ENCODE measurements at regions not wholly inside any gene's neighbourhood (a gene's known extent, or its start where the extent isn't known, plus 50 kb on each side); places are given as distances from the start of the nearest gene placed in this dataset.

DNA sequence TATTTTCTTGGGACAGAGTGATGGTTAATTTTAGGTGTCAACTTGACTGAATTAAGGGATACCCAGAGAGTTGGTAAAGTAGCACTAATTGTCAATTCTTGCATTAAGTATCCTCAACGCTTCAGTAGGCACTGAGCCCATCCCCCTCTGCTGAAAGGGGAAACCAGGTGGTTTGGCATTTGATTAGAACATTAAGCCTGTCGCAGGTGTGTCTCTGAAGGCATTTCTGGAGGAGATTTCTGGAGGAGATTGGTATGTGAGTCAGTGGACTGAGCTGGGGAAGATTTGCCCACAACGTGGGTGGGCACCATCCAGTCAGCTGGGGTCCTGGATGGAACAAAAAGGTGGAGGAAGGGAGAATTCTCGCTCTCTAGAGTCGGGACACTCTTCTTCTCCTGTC, 119.8 kb downstream of the RFX6 start:
- Histone ChIP-seq H3K79me2 (ENCODE audit: insufficient read depth, low read length) (no peaks in the 10 kb centered on the region), H3K27ac (ENCODE audit: low read depth, low read length, poor library complexity, severe bottlenecking) (no peak overlapping the region), H2AFZ (ENCODE audit: low read length) (no peak overlapping the region), H3K27me3 (ENCODE audit: insufficient read depth, low read length) (no peaks in the 10 kb centered on the region), H3F3A (ENCODE audit: insufficient read depth, low read length) (no peaks in the 10 kb centered on the region), H3K9me2 (ENCODE audit: low read depth, low read length) (no peaks in the 10 kb centered on the region), H4K20me1 (ENCODE audit: insufficient read depth, low read length) (no peaks in the 10 kb centered on the region), H3K4me1 (ENCODE audit: insufficient read depth, low read length, severe bottlenecking) (no peaks in the 10 kb centered on the region), H3K36me3 (ENCODE audit: insufficient read depth, low read length) (no peaks in the 10 kb centered on the region), H3K4me2 (ENCODE audit: low read length) (no peak overlapping the region), H3K4me3 (ENCODE audit: low read depth, low read length, poor library complexity, severe bottlenecking) (no peak overlapping the region), H3K9ac (ENCODE audit: low read length) (no peak overlapping the region), H3K9me3 (ENCODE audit: low read length) (no peaks in the 10 kb centered on the region)
- TF ChIP-seq EZH2 (IDR thresholded peaks at IDR 0.05; ENCODE audit: borderline replicate concordance, low read length), result no peak
- TF ChIP-seq, protein P1, sequence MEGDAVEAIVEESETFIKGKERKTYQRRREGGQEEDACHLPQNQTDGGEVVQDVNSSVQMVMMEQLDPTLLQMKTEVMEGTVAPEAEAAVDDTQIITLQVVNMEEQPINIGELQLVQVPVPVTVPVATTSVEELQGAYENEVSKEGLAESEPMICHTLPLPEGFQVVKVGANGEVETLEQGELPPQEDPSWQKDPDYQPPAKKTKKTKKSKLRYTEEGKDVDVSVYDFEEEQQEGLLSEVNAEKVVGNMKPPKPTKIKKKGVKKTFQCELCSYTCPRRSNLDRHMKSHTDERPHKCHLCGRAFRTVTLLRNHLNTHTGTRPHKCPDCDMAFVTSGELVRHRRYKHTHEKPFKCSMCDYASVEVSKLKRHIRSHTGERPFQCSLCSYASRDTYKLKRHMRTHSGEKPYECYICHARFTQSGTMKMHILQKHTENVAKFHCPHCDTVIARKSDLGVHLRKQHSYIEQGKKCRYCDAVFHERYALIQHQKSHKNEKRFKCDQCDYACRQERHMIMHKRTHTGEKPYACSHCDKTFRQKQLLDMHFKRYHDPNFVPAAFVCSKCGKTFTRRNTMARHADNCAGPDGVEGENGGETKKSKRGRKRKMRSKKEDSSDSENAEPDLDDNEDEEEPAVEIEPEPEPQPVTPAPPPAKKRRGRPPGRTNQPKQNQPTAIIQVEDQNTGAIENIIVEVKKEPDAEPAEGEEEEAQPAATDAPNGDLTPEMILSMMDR (IDR thresholded peaks at IDR 0.05; ENCODE audit: low read length), result no peak

DNA sequence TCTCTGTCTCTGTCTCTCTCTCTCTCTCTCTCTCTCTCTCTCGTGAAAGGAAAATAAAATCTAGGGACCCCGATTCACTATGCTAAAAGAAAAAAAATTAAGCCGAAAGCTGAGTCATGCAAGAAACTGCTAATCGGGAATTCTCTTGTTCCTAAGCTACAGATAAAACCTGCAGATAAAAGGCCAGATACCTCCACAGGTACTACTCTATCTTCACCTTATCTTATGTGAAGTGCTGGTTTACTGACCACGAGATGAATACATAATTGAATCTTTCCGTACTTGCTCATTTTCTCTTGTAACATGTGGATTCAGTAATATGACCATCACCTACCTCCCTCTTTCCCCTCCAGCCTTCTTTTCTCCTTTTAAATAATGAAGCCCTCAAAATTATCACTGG, 120.5 kb downstream of the RFX6 start:
- H2AFZ ChIP-seq (ENCODE audit: low read length), result no peak overlapping the region
- no peaks in the 10 kb centered on the region for H3K27me3 ChIP-seq (ENCODE audit: insufficient read depth, low read length)
- H3K4me3 ChIP-seq (ENCODE audit: low read depth, low read length, poor library complexity, severe bottlenecking), result no peak overlapping the region
- H3K4me2 ChIP-seq (ENCODE audit: low read length), result no peak overlapping the region
- H3K36me3 ChIP-seq (ENCODE audit: insufficient read depth, low read length), result no peaks in the 10 kb centered on the region
- no peaks in the 10 kb centered on the region for H3K4me1 ChIP-seq (ENCODE audit: insufficient read depth, low read length, severe bottlenecking)
- H3K9me2 ChIP-seq (ENCODE audit: low read depth, low read length), result no peaks in the 10 kb centered on the region
- H3K79me2 ChIP-seq (ENCODE audit: insufficient read depth, low read length), result no peaks in the 10 kb centered on the region
- no peaks in the 10 kb centered on the region for H4K20me1 ChIP-seq (ENCODE audit: insufficient read depth, low read length)
- H3F3A ChIP-seq (ENCODE audit: insufficient read depth, low read length), result no peaks in the 10 kb centered on the region
- H3K9me3 ChIP-seq (ENCODE audit: low read length), result no peaks in the 10 kb centered on the region
- no peak overlapping the region for H3K27ac ChIP-seq (ENCODE audit: low read depth, low read length, poor library complexity, severe bottlenecking)
- H3K9ac ChIP-seq (ENCODE audit: low read length), result no peak overlapping the region
- TF ChIP-seq, protein P1 (IDR thresholded peaks at IDR 0.05; ENCODE audit: low read length), result no peak
- TF ChIP-seq EZH2 (IDR thresholded peaks at IDR 0.05; ENCODE audit: borderline replicate concordance, low read length), result no peak

DNA sequence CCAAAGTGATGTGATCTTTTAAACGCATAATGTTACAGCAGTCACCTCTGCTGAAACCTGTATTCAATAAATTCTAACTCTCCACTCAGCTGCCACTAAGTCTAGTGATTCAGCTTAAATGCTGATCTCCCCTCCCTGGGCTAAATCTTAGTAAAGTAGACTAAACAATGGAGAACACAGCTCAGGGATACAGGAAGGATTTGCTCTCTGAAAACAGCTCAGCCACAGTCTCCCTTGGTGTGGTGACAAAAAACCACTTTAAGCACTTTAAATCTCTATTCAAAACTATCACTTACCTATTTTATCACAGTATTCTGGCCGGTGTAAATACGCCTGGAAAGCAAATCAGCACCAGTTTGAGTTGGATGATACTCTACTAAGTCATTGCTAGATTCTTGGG, 130.6 kb downstream of the RFX6 start:
- Histone ChIP-seq H3F3A (ENCODE audit: insufficient read depth, low read length) (no peaks in the 10 kb centered on the region), H3K36me3 (ENCODE audit: insufficient read depth, low read length) (no peaks in the 10 kb centered on the region), H3K9me2 (ENCODE audit: low read depth, low read length) (no peaks in the 10 kb centered on the region), H3K4me2 (ENCODE audit: low read length) (no peak overlapping the region), H3K4me3 (ENCODE audit: low read depth, low read length, poor library complexity, severe bottlenecking) (no peak overlapping the region), H3K9ac (ENCODE audit: low read length) (no peak overlapping the region), H3K27me3 (ENCODE audit: insufficient read depth, low read length) (no peaks in the 10 kb centered on the region), H3K79me2 (ENCODE audit: insufficient read depth, low read length) (no peaks in the 10 kb centered on the region), H3K9me3 (ENCODE audit: low read length) (no peaks in the 10 kb centered on the region), H3K27ac (ENCODE audit: low read depth, low read length, poor library complexity, severe bottlenecking) (no peak overlapping the region), H4K20me1 (ENCODE audit: insufficient read depth, low read length) (no peaks in the 10 kb centered on the region), H2AFZ (ENCODE audit: low read length) (no peak overlapping the region), H3K4me1 (ENCODE audit: insufficient read depth, low read length, severe bottlenecking) (no peaks in the 10 kb centered on the region)
- no peak for TF ChIP-seq EZH2 (IDR thresholded peaks at IDR 0.05; ENCODE audit: borderline replicate concordance, low read length)
- TF ChIP-seq, protein P1 (IDR thresholded peaks at IDR 0.05; ENCODE audit: low read length), result no peak
